NT2/D1 (cell line): ENCODE measurements at regions not wholly inside any gene's neighbourhood (a gene's known extent, or its start where the extent isn't known, plus 50 kb on each side); places are given as distances from the start of the nearest gene placed in this dataset.

Experiments used
- DNase-seq: peaks from one replicate; pipeline ENCODE4 v3.0.0-alpha.2; 2011; ENCODE audit warnings: low read depth, low spot score
- H3K27me3 ChIP-seq: 2 replicates; pipeline ENCODE4 v1.6.0; 2011; ENCODE audit warnings: mild to moderate bottlenecking; ENCODE audit not compliant: insufficient read length, insufficient read depth
- H3K36me3 ChIP-seq: 2 replicates; pipeline ENCODE4 v1.6.1; 2011; ENCODE audit warnings: mild to moderate bottlenecking, low read length, mixed read lengths; ENCODE audit not compliant: insufficient read depth, insufficient read length
- H3K4me1 ChIP-seq: 2 replicates; pipeline ENCODE4 v1.5.1; 2011; ENCODE audit not compliant: insufficient read depth, insufficient read length
- H3K4me3 ChIP-seq: 2 replicates; pipeline ENCODE4 v1.5.1; 2011; ENCODE audit warnings: low read depth; ENCODE audit not compliant: insufficient read length
- H3K9ac ChIP-seq: 2 replicates; pipeline ENCODE4 v1.6.0; 2011; ENCODE audit warnings: low read depth; ENCODE audit not compliant: insufficient read length
- H3K9me3 ChIP-seq: 2 replicates; pipeline ENCODE4 v1.5.1; 2011; ENCODE audit warnings: mild to moderate bottlenecking, low read length; ENCODE audit not compliant: insufficient read depth
- SUZ12 ChIP-seq: IDR thresholded peaks from 2 replicates; pipeline ENCODE4 v1.6.1; 2011; ENCODE audit not compliant: insufficient read length, insufficient read depth; ENCODE audit errors: extremely low read depth
- YY1 ChIP-seq: IDR thresholded peaks from 2 replicates; pipeline ENCODE4 v1.6.1; 2011; ENCODE audit not compliant: insufficient read length, insufficient read depth
- ZNF274 ChIP-seq: IDR thresholded peaks from 2 replicates; pipeline ENCODE4 v1.6.1; 2011; ENCODE audit warnings: mild to moderate bottlenecking, low read depth, low read length

DNA sequence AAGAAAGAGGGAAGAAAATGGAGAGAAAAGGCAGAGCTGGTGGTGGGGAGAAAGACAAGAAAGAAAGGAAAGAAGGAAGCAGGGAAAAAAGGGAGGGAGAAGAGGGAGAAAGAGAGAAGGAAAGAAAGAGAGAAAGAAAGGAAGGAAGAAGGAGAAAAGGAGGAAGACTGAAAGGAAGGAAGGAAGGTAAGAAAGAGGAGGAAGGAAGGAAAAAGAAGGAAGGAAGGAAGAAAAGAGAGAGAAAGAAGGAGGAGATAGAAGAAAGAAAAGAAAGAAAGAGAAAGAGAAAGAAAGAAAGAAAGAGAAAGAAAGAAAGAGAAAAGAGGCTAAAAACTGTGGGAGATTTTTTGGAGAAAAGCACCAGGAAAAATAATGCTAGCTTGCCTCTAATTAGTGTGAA lies 561.4 kb upstream of the GOT2 start:
- Histone ChIP-seq H3K36me3 (no peaks in the 10 kb centered on the region), H3K9me3 (no peaks in the 10 kb centered on the region), H3K9ac (no peak overlapping the region), H3K4me1 (no peaks in the 10 kb centered on the region), H3K4me3 (no peak overlapping the region), H3K27me3 (no peaks in the 10 kb centered on the region)
- no peak for TF ChIP-seq YY1
- TF ChIP-seq ZNF274: no peak
- no peak for TF ChIP-seq SUZ12
- DNase-seq: no peak

DNA sequence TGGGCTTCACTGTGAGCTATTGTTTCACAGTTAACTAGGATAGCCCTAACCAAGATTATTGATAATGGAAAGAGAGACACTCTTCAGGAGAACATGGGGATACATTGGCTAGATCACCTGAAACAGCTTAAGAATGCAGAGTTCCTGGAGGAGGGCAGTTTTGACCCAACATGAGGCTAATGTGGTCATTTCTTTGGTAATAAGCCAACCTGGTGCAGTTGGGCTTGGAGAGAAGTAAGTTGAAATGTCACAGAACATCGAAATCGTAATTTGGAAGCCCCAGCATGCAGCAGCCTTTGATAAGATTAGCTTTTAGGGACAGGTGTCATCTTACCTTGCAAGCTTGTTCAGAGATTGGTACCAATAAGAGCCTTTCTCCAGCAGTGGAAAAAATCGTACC lies 556.6 kb upstream of the GOT2 start:
- Histone ChIP-seq H3K9me3 (no peaks in the 10 kb centered on the region), H3K4me3 (no peak overlapping the region)
- no peak for DNase-seq

DNA sequence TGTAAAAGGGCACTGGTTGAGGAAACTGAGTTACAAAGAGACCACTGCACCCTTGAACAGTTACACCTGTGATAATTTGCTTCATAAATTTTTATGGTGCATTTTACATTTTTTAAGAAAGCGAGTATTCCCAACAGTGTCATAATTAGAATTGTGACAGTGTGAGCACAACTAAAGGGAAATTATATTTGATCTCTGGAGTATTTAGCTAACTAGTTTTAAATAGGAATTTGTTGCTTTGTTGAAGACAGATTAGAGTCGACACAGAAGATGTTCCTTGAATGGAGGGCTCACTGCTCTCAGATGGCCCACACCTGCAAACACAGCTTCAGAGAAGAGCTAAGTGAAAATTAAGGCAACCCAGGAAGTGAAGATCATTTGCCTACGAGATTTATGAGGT lies 555.0 kb upstream of the GOT2 start:
- TF ChIP-seq ZNF274: no peak
- TF ChIP-seq YY1: no peak
- no peak for TF ChIP-seq SUZ12
- H3K36me3 ChIP-seq: no peaks in the 10 kb centered on the region
- no peak for DNase-seq
- no peak overlapping the region for H3K9ac ChIP-seq
- no peaks in the 10 kb centered on the region for H3K27me3 ChIP-seq
- no peaks in the 10 kb centered on the region for H3K4me1 ChIP-seq
- peaks cover 11% of the 10 kb centered on the region for H3K9me3 ChIP-seq
- no peak overlapping the region for H3K4me3 ChIP-seq

More for the DNA sequence above, 556.6 kb upstream of the GOT2 start:
- Histone ChIP-seq H3K27me3 (no peaks in the 10 kb centered on the region), H3K9ac (no peak overlapping the region), H3K36me3 (no peaks in the 10 kb centered on the region), H3K4me1 (no peaks in the 10 kb centered on the region)
- no peak for TF ChIP-seq YY1
- no peak for TF ChIP-seq ZNF274
- TF ChIP-seq SUZ12: no peak

DNA sequence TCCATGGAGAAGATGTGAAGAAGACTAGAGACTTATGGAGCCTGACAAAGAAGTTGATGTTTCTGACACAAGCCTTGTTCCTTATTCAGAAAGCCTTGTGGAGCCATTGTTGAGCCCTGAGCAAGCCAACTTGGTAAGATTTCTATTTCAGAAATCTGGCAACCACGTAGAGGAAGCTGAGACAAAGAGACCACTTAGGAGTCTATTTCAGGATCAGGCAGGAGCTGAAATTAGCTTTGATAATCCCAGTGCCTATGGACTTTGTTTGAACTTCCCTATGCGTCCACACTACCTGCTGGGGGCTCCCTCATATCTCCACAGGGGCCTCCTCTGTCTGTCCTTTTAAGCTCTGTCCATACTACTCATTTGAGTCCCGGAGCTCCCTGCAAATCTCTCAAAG lies 540.0 kb upstream of the GOT2 start:
- no peaks in the 10 kb centered on the region for H3K9me3 ChIP-seq
- no peaks in the 10 kb centered on the region for H3K27me3 ChIP-seq
- H3K9ac ChIP-seq: no peak overlapping the region
- H3K4me1 ChIP-seq: no peaks in the 10 kb centered on the region
- H3K4me3 ChIP-seq: no peak overlapping the region
- no peak for DNase-seq
- TF ChIP-seq YY1 (no peak), SUZ12 (no peak), ZNF274 (no peak)
- H3K36me3 ChIP-seq: no peaks in the 10 kb centered on the region

DNA sequence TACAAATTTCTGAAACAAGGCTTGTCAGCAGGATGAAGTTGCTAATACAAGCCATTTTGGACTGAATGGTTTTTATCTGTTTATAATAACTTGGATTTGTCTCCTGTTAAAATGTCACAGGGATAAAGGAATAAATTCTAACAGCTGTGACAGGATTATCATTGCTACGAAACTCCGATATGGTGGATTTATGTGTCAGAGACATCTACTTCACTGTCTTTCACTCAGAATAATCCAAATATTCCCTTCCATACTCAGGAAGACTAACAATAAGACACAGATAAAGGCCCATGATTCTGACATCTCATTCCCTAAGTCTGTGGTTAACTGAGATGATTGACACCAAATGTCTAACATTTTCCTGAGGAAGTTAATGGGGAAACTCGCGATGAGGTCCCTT lies 529.8 kb upstream of the GOT2 start:
- H3K9me3 ChIP-seq: no peaks in the 10 kb centered on the region
- no peaks in the 10 kb centered on the region for H3K36me3 ChIP-seq
- no peaks in the 10 kb centered on the region for H3K27me3 ChIP-seq
- DNase-seq: no peak
- TF ChIP-seq SUZ12 (no peak), YY1 (no peak), ZNF274 (no peak)
- no peak overlapping the region for H3K9ac ChIP-seq
- no peaks in the 10 kb centered on the region for H3K4me1 ChIP-seq
- H3K4me3 ChIP-seq: no peak overlapping the region

DNA sequence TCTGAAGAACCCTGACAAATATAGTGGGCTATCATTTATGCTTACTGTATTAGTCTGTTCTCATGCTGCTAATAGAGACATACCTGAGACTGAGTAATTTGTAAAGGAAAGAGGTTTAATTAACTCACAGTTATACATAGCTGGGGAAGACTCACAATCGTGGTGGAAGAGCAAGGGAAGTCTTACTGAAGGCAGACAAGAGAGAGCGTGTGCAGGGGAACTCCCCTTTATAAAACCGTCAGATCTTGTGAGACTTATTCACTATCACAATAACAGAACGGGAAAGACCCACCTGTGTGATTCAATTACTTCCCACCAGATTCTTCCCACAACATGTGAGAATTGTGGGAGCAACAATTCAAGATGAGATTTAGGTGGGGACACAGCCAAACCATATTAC lies 526.8 kb upstream of the GOT2 start:
- H3K9ac ChIP-seq: no peak overlapping the region
- no peak overlapping the region for H3K4me3 ChIP-seq
- no peaks in the 10 kb centered on the region for H3K9me3 ChIP-seq
- H3K4me1 ChIP-seq: no peaks in the 10 kb centered on the region
- H3K36me3 ChIP-seq: no peaks in the 10 kb centered on the region
- no peaks in the 10 kb centered on the region for H3K27me3 ChIP-seq
- DNase-seq: no peak
- TF ChIP-seq YY1 (no peak), SUZ12 (no peak), ZNF274 (no peak)

DNA sequence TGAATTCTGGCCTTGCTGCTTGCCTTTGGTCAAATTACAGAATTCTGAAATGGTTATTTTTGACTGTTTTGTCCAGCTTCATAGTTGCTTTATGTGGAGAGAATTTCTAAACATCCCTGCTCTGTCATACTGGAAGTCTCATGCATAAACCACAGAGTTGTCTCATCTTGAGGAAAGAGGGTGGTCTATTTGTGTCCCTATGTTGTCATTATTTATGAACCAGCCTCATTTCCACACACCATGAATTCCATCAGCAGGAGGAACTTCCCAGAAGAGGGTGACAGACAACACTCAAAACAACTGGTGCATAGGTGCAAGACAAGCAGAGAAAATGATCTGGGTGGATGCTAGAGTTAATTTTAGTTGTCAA lies 525.8 kb upstream of the GOT2 start:
- TF ChIP-seq SUZ12: no peak
- TF ChIP-seq YY1: no peak
- TF ChIP-seq ZNF274: no peak
- Histone ChIP-seq H3K4me3 (no peak overlapping the region), H3K9me3 (no peaks in the 10 kb centered on the region), H3K4me1 (no peaks in the 10 kb centered on the region), H3K36me3 (no peaks in the 10 kb centered on the region), H3K27me3 (no peaks in the 10 kb centered on the region), H3K9ac (no peak overlapping the region)
- DNase-seq: no peak
